Calu3 (cell line): ENCODE measurements at regions not wholly inside any gene's neighbourhood (a gene's known extent, or its start where the extent isn't known, plus 50 kb on each side); places are given as distances from the start of the nearest gene placed in this dataset.
"Not testable (repeated sequence)": the region's sequence is repeated elsewhere in the genome, so short reads cannot be mapped to it uniquely, and the experiment has no call there.

Experiments used
- BruUV-seq: library from RNA; stranded (reverse); fragments of 400-500 nt; replicated peaks from 2 replicates; lab custom pipeline; 2021; lab: Mats Ljungman, UMichigan
- CTCF ChIA-PET: fragments of 300-600 bp; sonication (Branson Sonifier 250); formaldehyde crosslinking; loops from one replicate; lab custom pipeline; 2022; ENCODE audit warnings: antibody characterized with exemption; lab: Charles Lee
- DNase-seq: peaks from one replicate; pipeline ENCODE4 v3.0.0; 2022
- H3K27ac Mint-ChIP-seq: one replicate; pipeline ENCODE4 v1.8.0; 2022; ENCODE audit warnings: mixed read lengths; ENCODE audit not compliant: unreplicated experiment
- H3K27me3 Mint-ChIP-seq: one replicate; pipeline ENCODE4 v1.8.0; 2022; ENCODE audit warnings: mixed read lengths; ENCODE audit not compliant: unreplicated experiment
- H3K36me3 Mint-ChIP-seq: one replicate; pipeline ENCODE4 v1.8.0; 2022; ENCODE audit warnings: mild to moderate bottlenecking, moderate library complexity, mixed read lengths; ENCODE audit not compliant: insufficient read depth, unreplicated experiment
- H3K4me1 Mint-ChIP-seq: one replicate; pipeline ENCODE4 v1.8.0; 2022; ENCODE audit warnings: mild to moderate bottlenecking, low read depth, mixed read lengths; ENCODE audit not compliant: unreplicated experiment
- H3K4me3 Mint-ChIP-seq: one replicate; pipeline ENCODE4 v1.8.0; 2022; ENCODE audit warnings: mild to moderate bottlenecking, low read depth, moderate library complexity, mixed read lengths; ENCODE audit not compliant: unreplicated experiment
- H3K9me3 Mint-ChIP-seq: one replicate; pipeline ENCODE4 v1.8.0; 2022; ENCODE audit warnings: low read depth, mixed read lengths; ENCODE audit not compliant: unreplicated experiment
- CTCF ChIP-seq: fragments of 200-600 bp; IDR thresholded peaks from one replicate; pipeline ENCODE4 v1.8.0; 2022; ENCODE audit warnings: antibody characterized with exemption; ENCODE audit not compliant: unreplicated experiment
- intact Hi-C: fragments of 100-400 bp; cut with micrococcal nuclease; formaldehyde crosslinking; loops from one replicate; pipeline ENCODE4 v1.10.0; 2022; ENCODE audit not compliant: unreplicated experiment

GRCh38 chr20:12942123-12942522 is 66.6 kb upstream of the SPTLC3 start:
- DNase-seq = no peak
- intact Hi-C loops = no loop called here
- H3K36me3 Mint-ChIP-seq = no peaks in the 10 kb centered on the region
- no TSS peak for BruUV-seq
- no peak overlapping the region for H3K4me3 Mint-ChIP-seq
- CTCF ChIA-PET = no interaction called here
- no peak for TF ChIP-seq CTCF
- H3K9me3 Mint-ChIP-seq = no peaks in the 10 kb centered on the region
- peaks cover 12% of the 10 kb centered on the region for H3K4me1 Mint-ChIP-seq
- no peak overlapping the region for H3K27ac Mint-ChIP-seq
- no peaks in the 10 kb centered on the region for H3K27me3 Mint-ChIP-seq

- CTCF ChIA-PET = no interaction called here
- no peaks in the 10 kb centered on the region for H3K36me3 Mint-ChIP-seq
- no peak for DNase-seq
- H3K4me3 Mint-ChIP-seq = no peak overlapping the region
- H3K27me3 Mint-ChIP-seq = no peaks in the 10 kb centered on the region
- peaks cover 17% of the 10 kb centered on the region for H3K4me1 Mint-ChIP-seq
- no peaks in the 10 kb centered on the region for H3K9me3 Mint-ChIP-seq
- intact Hi-C loops = no loop called here
- H3K27ac Mint-ChIP-seq = no peak overlapping the region
- TF ChIP-seq CTCF = no peak
- no TSS peak for BruUV-seq
Measured at GRCh38 chr20:12946789-12947188, 62.0 kb upstream of the SPTLC3 start.

- DNase-seq = no peak
- BruUV-seq = no TSS peak
- H3K9me3 Mint-ChIP-seq = no peaks in the 10 kb centered on the region
- no peaks in the 10 kb centered on the region for H3K27me3 Mint-ChIP-seq
- H3K27ac Mint-ChIP-seq = no peak overlapping the region
- TF ChIP-seq CTCF = no peak
- no peaks in the 10 kb centered on the region for H3K36me3 Mint-ChIP-seq
- CTCF ChIA-PET = no interaction called here
- peaks cover 17% of the 10 kb centered on the region for H3K4me1 Mint-ChIP-seq
- intact Hi-C loops = no loop called here
- H3K4me3 Mint-ChIP-seq = no peak overlapping the region
Measured at GRCh38 chr20:12947691-12948090, 61.1 kb upstream of the SPTLC3 start.

- no peak for TF ChIP-seq CTCF
- no peaks in the 10 kb centered on the region for H3K9me3 Mint-ChIP-seq
- intact Hi-C loops = no loop called here
- BruUV-seq = no TSS peak
- H3K36me3 Mint-ChIP-seq = no peaks in the 10 kb centered on the region
- CTCF ChIA-PET = no interaction called here
- DNase-seq = no peak
- H3K4me1 Mint-ChIP-seq = peaks cover 17% of the 10 kb centered on the region
- no peak overlapping the region for H3K4me3 Mint-ChIP-seq
- no peak overlapping the region for H3K27ac Mint-ChIP-seq
- H3K27me3 Mint-ChIP-seq = no peaks in the 10 kb centered on the region
Measured at GRCh38 chr20:12949429-12949980, 59.3 kb upstream of the SPTLC3 start.

- BruUV-seq, H3K9me3 Mint-ChIP-seq, H3K4me1 Mint-ChIP-seq, H3K36me3 Mint-ChIP-seq, CTCF ChIA-PET, H3K4me3 Mint-ChIP-seq, H3K27me3 Mint-ChIP-seq, intact Hi-C loops, DNase-seq, H3K27ac Mint-ChIP-seq: not testable (repeated sequence)
Measured at GRCh38 chr20:12954254-12954653, 54.5 kb upstream of the SPTLC3 start.
